ENCODE measurements at regions not wholly inside any gene's neighbourhood (a gene's known extent, or its start where the extent isn't known, plus 50 kb on each side); places are given as distances from the start of the nearest gene placed in this dataset.

- POLR2A ChIA-PET: no interaction called here
- no peak for ATAC-seq (ENCODE audit: low read depth)
- CTCF ChIA-PET: no interaction called here
These were observed 65.0 kb downstream of the CLDN34 start for GRCh38 chrX:10032147-10032546.

GRCh38 chrX:10033375-10034007, 66.3 kb downstream of the CLDN34 start:
- no peak overlapping the region for H3K9ac ChIP-seq (ENCODE audit: low read length)
- Mint-ChIP-seq H3K4me1 (peaks cover 33% of the 10 kb centered on the region), H3K9me3 (ENCODE audit: insufficient read depth) (no peaks in the 10 kb centered on the region), H3K27ac (no peak overlapping the region), H3K4me3 (no peak overlapping the region), H3K27me3 (no peaks in the 10 kb centered on the region)
- H3K4me2 ChIP-seq (replicated peaks; ENCODE audit: low read depth, low read length, poor library complexity, severe bottlenecking): no peak overlapping the region
- TF ChIP-seq CTCF (IDR thresholded peaks at IDR 0.05) (no peak), EZH2 (IDR thresholded peaks at IDR 0.05; ENCODE audit: borderline replicate concordance, insufficient read depth, low read depth, low read length, poor library complexity, severe bottlenecking) (no peak)
- no peaks in the 10 kb centered on the region for H3K36me3 ChIP-seq (replicated peaks in 1 of 2; ENCODE audit: control extremely low read depth in 1 of 2, control insufficient read depth in 1 of 2, extremely low read depth in 1 of 2, insufficient read depth in 2 of 2, low read length in 1 of 2)
- H3K9me3 ChIP-seq (ENCODE audit: control extremely low read depth in 1 of 3, control insufficient read depth in 2 of 3, insufficient read depth in 1 of 3, low read length in 2 of 3): no peaks in the 10 kb centered on the region
- WGBS (ENCODE audit: insufficient coverage): 85% methylated on average over 2 of the region's 7 CpGs
- no peaks in the 10 kb centered on the region for H4K20me1 ChIP-seq (ENCODE audit: control insufficient read depth, insufficient read depth, low read length, poor library complexity, severe bottlenecking)
- DNase-seq (no peak), ATAC-seq (ENCODE audit: low read depth) (no peak)
- H3K4me3 ChIP-seq (ENCODE audit: control extremely low read depth in 1 of 5, extremely low read depth in 1 of 5, insufficient read depth in 1 of 5, low read depth in 2 of 5, low read length in 4 of 5): no peak overlapping the region
- H3K27ac ChIP-seq (ENCODE audit: low read length in 2 of 2): no peak overlapping the region
- peaks cover 17% of the 10 kb centered on the region for H3K79me2 ChIP-seq (ENCODE audit: control insufficient read depth, insufficient read depth, low read length)
- H2AFZ ChIP-seq (ENCODE audit: insufficient read depth, low read depth, low read length, poor library complexity, severe bottlenecking): no peak overlapping the region
- CTCF ChIA-PET: interaction anchor here (0.6 kb wide), 1 partner anchor 724 kb away, joined by 3 read pairs; no protein-coding TSS in a partner anchor
- POLR2A ChIA-PET: no interaction called here
- intact Hi-C loops (cut with micrococcal nuclease): no loop called here
- peaks cover 11 to 15% of the 10 kb centered on the region in 2 donors for H3K4me1 ChIP-seq (ENCODE audit: control insufficient read depth in 2 of 2, insufficient read depth in 2 of 2, low read length in 2 of 2)
- H3K27me3 ChIP-seq (replicated peaks in 1 of 4; ENCODE audit: control extremely low read depth in 1 of 4, control insufficient read depth in 3 of 4, insufficient read depth in 4 of 4, low read length in 3 of 4): no peaks in the 10 kb centered on the region

More at GRCh38 chrX:10032147-10032546, 65.0 kb downstream of the CLDN34 start:
- Mint-ChIP-seq H3K27ac (peak overlapping the region; percentile 56), H3K4me1 (peaks cover 37% of the 10 kb centered on the region), H3K9me3 (ENCODE audit: insufficient read depth) (no peaks in the 10 kb centered on the region), H3K27me3 (no peaks in the 10 kb centered on the region), H3K4me3 (peak overlapping the region; percentile 26)
- peaks cover 11 to 15% of the 10 kb centered on the region in 2 donors for H3K4me1 ChIP-seq (ENCODE audit: control insufficient read depth in 2 of 2, insufficient read depth in 2 of 2, low read length in 2 of 2)
- H3K36me3 ChIP-seq (replicated peaks in 1 of 2; ENCODE audit: control extremely low read depth in 1 of 2, control insufficient read depth in 1 of 2, extremely low read depth in 1 of 2, insufficient read depth in 2 of 2, low read length in 1 of 2): no peaks in the 10 kb centered on the region
- WGBS (ENCODE audit: insufficient coverage): 79% methylated on average over 2 of the region's 4 CpGs
- no peak overlapping the region for H2AFZ ChIP-seq (ENCODE audit: insufficient read depth, low read depth, low read length, poor library complexity, severe bottlenecking)
- no peaks in the 10 kb centered on the region for H4K20me1 ChIP-seq (ENCODE audit: control insufficient read depth, insufficient read depth, low read length, poor library complexity, severe bottlenecking)
- H3K9ac ChIP-seq (ENCODE audit: low read length): no peak overlapping the region
- no peak for DNase-seq
- peak overlapping the region; percentile 20 for H3K4me2 ChIP-seq (replicated peaks; ENCODE audit: low read depth, low read length, poor library complexity, severe bottlenecking)
- H3K9me3 ChIP-seq (ENCODE audit: control extremely low read depth in 1 of 3, control insufficient read depth in 2 of 3, insufficient read depth in 1 of 3, low read length in 2 of 3): no peaks in the 10 kb centered on the region
- intact Hi-C loops (cut with micrococcal nuclease): no loop called here
- no peak overlapping the region for H3K4me3 ChIP-seq (ENCODE audit: control extremely low read depth in 1 of 5, extremely low read depth in 1 of 5, insufficient read depth in 1 of 5, low read depth in 2 of 5, low read length in 4 of 5)
- TF ChIP-seq EZH2 (IDR thresholded peaks at IDR 0.05; ENCODE audit: borderline replicate concordance, insufficient read depth, low read depth, low read length, poor library complexity, severe bottlenecking) (no peak), CTCF (IDR thresholded peaks at IDR 0.05) (no peak)
- no peak overlapping the region for H3K27ac ChIP-seq (ENCODE audit: low read length in 2 of 2)
- H3K79me2 ChIP-seq (ENCODE audit: control insufficient read depth, insufficient read depth, low read length): peaks cover 17% of the 10 kb centered on the region
- no peaks in the 10 kb centered on the region for H3K27me3 ChIP-seq (replicated peaks in 1 of 4; ENCODE audit: control extremely low read depth in 1 of 4, control insufficient read depth in 3 of 4, insufficient read depth in 4 of 4, low read length in 3 of 4)

Data from B cell (primary cell).